Iris pigment epithelial cell (primary cell): ENCODE measurements at regions not wholly inside any gene's neighbourhood (a gene's known extent, or its start where the extent isn't known, plus 50 kb on each side); places are given as distances from the start of the nearest gene placed in this dataset.

Experiments
- DNase-seq: peaks from one replicate; pipeline ENCODE4 v3.0.0-alpha.2; 2011; ENCODE audit warnings: low read depth

- no peak for DNase-seq
Measured at GRCh38 chr1:29668551-29669157, 432.3 kb downstream of the PTPRU start.

- DNase-seq = no peak
Measured at GRCh38 chr1:29667951-29668350, 431.6 kb downstream of the PTPRU start.

GRCh38 chr1:29664711-29665110, 428.4 kb downstream of the PTPRU start:
- DNase-seq = no peak

- no peak for DNase-seq
Measured at GRCh38 chr1:29658688-29659087, 422.4 kb downstream of the PTPRU start.

GRCh38 chr1:29657816-29658215, 421.5 kb downstream of the PTPRU start:
- no peak for DNase-seq

GRCh38 chr1:29655945-29656850, 419.9 kb downstream of the PTPRU start:
- no peak for DNase-seq

- DNase-seq = no peak
Measured at GRCh38 chr1:29655145-29655544, 418.8 kb downstream of the PTPRU start.

- no peak for DNase-seq
Measured at GRCh38 chr1:29653886-29654450, 417.6 kb downstream of the PTPRU start.

GRCh38 chr1:29653034-29653810, 416.9 kb downstream of the PTPRU start:
- no peak for DNase-seq

- no peak for DNase-seq
Measured at GRCh38 chr1:29651684-29652665, 415.7 kb downstream of the PTPRU start.

- DNase-seq = no peak
Measured at GRCh38 chr1:29651246-29651645, 414.9 kb downstream of the PTPRU start.

GRCh38 chr1:29650476-29650875, 414.2 kb downstream of the PTPRU start:
- DNase-seq = no peak

- DNase-seq = no peak
Measured at GRCh38 chr1:29650041-29650400, 413.7 kb downstream of the PTPRU start.

- no peak for DNase-seq
Measured at GRCh38 chr1:29649189-29650040, 413.1 kb downstream of the PTPRU start.

- no peak for DNase-seq
Measured at GRCh38 chr1:29648798-29649188, 412.5 kb downstream of the PTPRU start.

GRCh38 chr1:29648026-29648425, 411.7 kb downstream of the PTPRU start:
- no peak for DNase-seq

- peak; percentile 20 for DNase-seq
Measured at GRCh38 chr1:29647581-29647980, 411.3 kb downstream of the PTPRU start.

- DNase-seq = no peak
Measured at GRCh38 chr1:29646161-29646775, 409.9 kb downstream of the PTPRU start.

GRCh38 chr1:29645586-29645985, 409.3 kb downstream of the PTPRU start:
- no peak for DNase-seq

GRCh38 chr1:29644812-29645211, 408.5 kb downstream of the PTPRU start:
- DNase-seq = no peak
